ENCODE measurements at regions not wholly inside any gene's neighbourhood (a gene's known extent, or its start where the extent isn't known, plus 50 kb on each side); places are given as distances from the start of the nearest gene placed in this dataset.
A peak's percentile ranks its signal among the peaks of the same experiment; 100 is the strongest.

DNA sequence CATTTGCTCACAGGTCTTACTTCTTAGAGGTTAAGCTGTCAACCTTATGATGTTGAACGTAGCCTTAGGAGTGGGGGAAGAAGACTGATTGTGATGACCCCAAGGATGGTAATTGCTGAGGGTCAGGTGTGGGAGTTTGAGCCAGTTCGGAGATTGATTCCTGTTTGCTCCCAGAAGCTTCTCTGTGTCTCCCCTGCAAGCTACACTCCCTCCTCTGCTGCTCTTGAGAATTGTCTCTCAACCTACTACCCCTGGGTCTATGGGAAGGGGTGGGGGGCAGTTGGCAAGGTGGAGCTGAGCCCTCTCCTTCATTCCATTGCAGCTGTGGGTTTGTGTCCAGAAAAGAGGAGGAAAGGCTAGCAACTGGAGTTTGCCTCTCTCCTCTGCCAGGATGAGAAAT lies 113.8 kb downstream of the PLEKHG1 start:
- Histone ChIP-seq H3K27ac (peak overlapping the region in 1 of 5 donors; percentile 78), H3K4me1 (peaks cover 8 to 47% (median 24%) of the 10 kb centered on the region in 4 donors), H3K36me3 (no peaks in the 10 kb centered on the region), H3K4me3 (no peak overlapping the region), H3K9me3 (no peaks in the 10 kb centered on the region), H3K27me3 (no peaks in the 10 kb centered on the region)
- DNase-seq, result no peak
- WGBS, 5 donors, result 82 to 95% (median 91%) methylated on average over 2 of the region's 2 CpGs
- intact Hi-C loops (cut with DNase I; ENCODE audit: low total_unique reads), result no loop called here
- TF ChIP-seq POLR2AphosphoS5 (IDR thresholded peaks at IDR 0.05) (no peak), POLR2A (IDR thresholded peaks at IDR 0.05) (no peak), EP300 (IDR thresholded peaks at IDR 0.05) (no peak)
- TF ChIP-seq, protein P1, sequence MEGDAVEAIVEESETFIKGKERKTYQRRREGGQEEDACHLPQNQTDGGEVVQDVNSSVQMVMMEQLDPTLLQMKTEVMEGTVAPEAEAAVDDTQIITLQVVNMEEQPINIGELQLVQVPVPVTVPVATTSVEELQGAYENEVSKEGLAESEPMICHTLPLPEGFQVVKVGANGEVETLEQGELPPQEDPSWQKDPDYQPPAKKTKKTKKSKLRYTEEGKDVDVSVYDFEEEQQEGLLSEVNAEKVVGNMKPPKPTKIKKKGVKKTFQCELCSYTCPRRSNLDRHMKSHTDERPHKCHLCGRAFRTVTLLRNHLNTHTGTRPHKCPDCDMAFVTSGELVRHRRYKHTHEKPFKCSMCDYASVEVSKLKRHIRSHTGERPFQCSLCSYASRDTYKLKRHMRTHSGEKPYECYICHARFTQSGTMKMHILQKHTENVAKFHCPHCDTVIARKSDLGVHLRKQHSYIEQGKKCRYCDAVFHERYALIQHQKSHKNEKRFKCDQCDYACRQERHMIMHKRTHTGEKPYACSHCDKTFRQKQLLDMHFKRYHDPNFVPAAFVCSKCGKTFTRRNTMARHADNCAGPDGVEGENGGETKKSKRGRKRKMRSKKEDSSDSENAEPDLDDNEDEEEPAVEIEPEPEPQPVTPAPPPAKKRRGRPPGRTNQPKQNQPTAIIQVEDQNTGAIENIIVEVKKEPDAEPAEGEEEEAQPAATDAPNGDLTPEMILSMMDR (IDR thresholded peaks at IDR 0.05), result no peak

DNA sequence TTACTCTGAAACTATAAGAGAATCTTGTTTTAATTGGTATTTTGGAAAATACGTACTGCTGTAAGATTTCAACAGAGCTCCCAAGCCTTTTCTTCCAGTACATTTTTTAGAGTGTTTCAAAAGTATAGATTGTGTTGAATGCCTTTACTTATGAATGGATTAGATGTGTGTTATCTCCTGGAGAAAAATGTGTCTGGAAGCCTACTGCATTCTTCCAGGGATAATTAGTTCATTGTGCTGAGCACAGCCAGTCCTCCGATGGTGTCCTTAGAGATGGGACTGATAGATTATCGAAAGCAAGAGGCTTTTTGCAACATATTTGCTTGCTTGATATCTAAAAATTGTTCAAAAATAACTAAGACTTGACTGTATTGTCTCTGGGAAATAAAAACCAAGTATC lies 114.2 kb downstream of the PLEKHG1 start:
- 58 to 89% (median 80%) methylated on average over 3 of the region's 3 CpGs for WGBS, 5 donors
- TF ChIP-seq EP300 (IDR thresholded peaks at IDR 0.05) (no peak), POLR2AphosphoS5 (IDR thresholded peaks at IDR 0.05) (no peak), POLR2A (IDR thresholded peaks at IDR 0.05) (no peak)
- TF ChIP-seq, protein P1 (IDR thresholded peaks at IDR 0.05), result no peak
- Histone ChIP-seq H3K36me3 (no peaks in the 10 kb centered on the region), H3K27me3 (no peaks in the 10 kb centered on the region), H3K4me1 (peaks cover 8 to 47% (median 24%) of the 10 kb centered on the region in 4 donors), H3K27ac (no peak overlapping the region), H3K4me3 (no peak overlapping the region), H3K9me3 (no peaks in the 10 kb centered on the region)
- DNase-seq, result no peak
- intact Hi-C loops (cut with DNase I; ENCODE audit: low total_unique reads), result no loop called here

DNA sequence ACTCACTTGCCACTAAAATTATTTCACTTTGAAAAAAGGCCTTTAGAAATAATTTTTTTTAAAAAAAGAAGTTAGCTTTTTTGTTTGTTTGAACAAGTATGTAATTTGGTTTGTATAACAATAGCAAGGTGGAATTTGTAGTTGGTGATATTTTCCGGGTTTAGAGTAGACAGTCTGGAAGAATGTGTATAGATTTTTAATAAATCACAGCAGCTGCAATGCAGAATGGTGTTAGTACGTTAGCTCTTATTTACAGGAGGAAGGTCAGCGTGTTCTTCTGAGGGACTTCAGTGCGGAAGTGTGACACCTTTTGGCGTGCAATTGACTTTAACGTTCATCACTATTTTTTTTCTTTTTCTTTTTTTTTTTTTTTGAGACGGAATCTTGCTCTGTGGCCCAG lies 115.4 kb downstream of the PLEKHG1 start:
- peaks cover 8 to 40% (median 22%) of the 10 kb centered on the region in 4 donors for H3K4me1 ChIP-seq
- TF ChIP-seq POLR2AphosphoS5 (IDR thresholded peaks at IDR 0.05) (no peak), EP300 (IDR thresholded peaks at IDR 0.05) (no peak), POLR2A (IDR thresholded peaks at IDR 0.05) (no peak)
- TF ChIP-seq, protein P1 (IDR thresholded peaks at IDR 0.05), result no peak
- intact Hi-C loops (cut with DNase I; ENCODE audit: low total_unique reads), result no loop called here
- H3K4me3 ChIP-seq, result no peak overlapping the region
- WGBS, 5 donors, result 90 to 95% (median 93%) methylated on average over 7 of the region's 7 CpGs
- DNase-seq, result no peak
- H3K9me3 ChIP-seq, result no peaks in the 10 kb centered on the region
- H3K27me3 ChIP-seq, result no peaks in the 10 kb centered on the region
- H3K27ac ChIP-seq, result no peak overlapping the region
- no peaks in the 10 kb centered on the region for H3K36me3 ChIP-seq

DNA sequence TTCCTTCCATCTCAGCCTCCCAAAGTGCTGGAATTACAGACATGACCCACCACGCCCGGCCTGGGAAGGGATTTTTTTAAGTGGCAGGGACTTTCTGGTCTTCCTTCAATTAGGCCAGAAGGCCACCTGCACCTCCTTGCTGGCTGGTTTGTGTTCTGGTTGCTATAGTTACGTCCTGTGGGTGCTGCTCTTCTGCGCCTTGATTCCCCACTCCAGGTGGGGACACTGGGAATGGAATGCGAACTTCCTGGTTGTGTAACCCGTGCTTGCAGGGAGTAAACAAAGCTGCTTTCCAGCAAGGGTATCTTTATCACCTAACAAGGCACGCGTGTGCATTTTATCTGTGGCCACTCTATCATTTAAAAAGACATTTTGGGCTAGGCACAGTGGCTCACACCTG lies 117.7 kb downstream of the PLEKHG1 start:
- intact Hi-C loops (cut with DNase I; ENCODE audit: low total_unique reads), result no loop called here
- Histone ChIP-seq H3K27me3 (no peaks in the 10 kb centered on the region), H3K9me3 (no peaks in the 10 kb centered on the region), H3K4me1 (peaks cover 7 to 26% (median 12%) of the 10 kb centered on the region in 4 donors), H3K4me3 (no peak overlapping the region), H3K36me3 (no peaks in the 10 kb centered on the region), H3K27ac (no peak overlapping the region)
- peak; percentile 66 to 82 for DNase-seq
- TF ChIP-seq POLR2A (IDR thresholded peaks at IDR 0.05), result no peak
- TF ChIP-seq, protein P1 (IDR thresholded peaks at IDR 0.05), result no peak
- peak in 2 of 3 donors; percentile 67 to 88 for TF ChIP-seq POLR2AphosphoS5 (IDR thresholded peaks at IDR 0.05)
- no peak for TF ChIP-seq EP300 (IDR thresholded peaks at IDR 0.05)
- WGBS, 5 donors, result 30 to 60% (median 51%) methylated on average over 8 of the region's 8 CpGs

Measured in stomach (tissue), 8 donors.